H1 (cell line): ENCODE measurements at regions not wholly inside any gene's neighbourhood (a gene's known extent, or its start where the extent isn't known, plus 50 kb on each side); places are given as distances from the start of the nearest gene placed in this dataset.

ENCODE experiments used
- CTCF ChIA-PET: fragments of 300-600 bp; sonication (Branson Sonifier 250); formaldehyde crosslinking; loops from one replicate; lab custom pipeline; 2021; ENCODE audit not compliant: partially characterized antibody; lab: Charles Lee
- POLR2A ChIA-PET: fragments of 300-600 bp; sonication (Branson Sonifier 250); formaldehyde crosslinking; loops from one replicate; lab custom pipeline; 2021; ENCODE audit warnings: inconsistent platforms; ENCODE audit not compliant: partially characterized antibody; lab: Charles Lee
- DNase-seq, 2 experiments: peaks; one replicate each; pipeline versions ENCODE4 v3.0.0 to v3.0.0-alpha.2; 2010 to 2022; ENCODE audit warnings: low spot score in 2 of 2, low read depth in 1 of 2, mixed read lengths in 1 of 2
- FAIRE-seq: peaks from 2 replicates; lab custom pipeline; 2011; peaks lifted over from hg19 to GRCh38; lab: Jason Lieb, UNC
- H2AFZ ChIP-seq: 2 replicates; pipeline ENCODE4 v1.8.1; 2012; ENCODE audit warnings: low read length, inconsistent platforms
- H2AK5ac ChIP-seq: 2 replicates; pipeline ENCODE4 v1.6.1; 2013; ENCODE audit warnings: low read depth, low read length
- H2BK120ac ChIP-seq: replicated peaks from 2 replicates; pipeline ENCODE3; 2013; ENCODE audit warnings: low read depth, low read length, inconsistent platforms
- H2BK12ac ChIP-seq: 2 replicates; pipeline ENCODE4 v1.6.1; 2013; ENCODE audit warnings: low read depth, low read length
- H2BK15ac ChIP-seq: 2 replicates; pipeline ENCODE4 v1.6.1; 2013; ENCODE audit warnings: low read length
- H2BK20ac ChIP-seq: 2 replicates; pipeline ENCODE4 v1.6.1; 2013; ENCODE audit warnings: low read length
- H2BK5ac ChIP-seq: 2 replicates; pipeline ENCODE4 v1.6.1; 2013; ENCODE audit warnings: low read depth, low read length
- H3K14ac ChIP-seq: 2 replicates; pipeline ENCODE4 v1.6.1; 2013; ENCODE audit warnings: inconsistent platforms; ENCODE audit not compliant: insufficient read length
- H3K18ac ChIP-seq: 2 replicates; pipeline ENCODE4 v1.6.1; 2013; ENCODE audit warnings: low read length; ENCODE audit errors: extremely low read depth
- H3K23ac ChIP-seq: 2 replicates; pipeline ENCODE4 v1.6.1; 2013; ENCODE audit warnings: inconsistent platforms; ENCODE audit not compliant: insufficient read length
- H3K23me2 ChIP-seq: 2 replicates; pipeline ENCODE4 v1.6.1; 2013; ENCODE audit warnings: low read depth, low read length
- H3K27ac ChIP-seq: 2 replicates; pipeline ENCODE4 v1.6.1; 2011; ENCODE audit warnings: low read depth, low read length, inconsistent platforms
- H3K27me3 ChIP-seq, 4 experiments: replicated peaks in 1 of 4; 1 replicate in 1 of 4; 2 replicates in 3 of 4; pipeline versions ENCODE4 v1.6.1 to v1.8.1; 2011 to 2013; ENCODE audit warnings: low read length in 3 of 4, mild to moderate bottlenecking in 3 of 4, inconsistent platforms in 2 of 4, mixed read lengths in 2 of 4, moderate library complexity in 1 of 4; ENCODE audit not compliant: control insufficient read depth in 3 of 4, insufficient read depth in 3 of 4; ENCODE audit errors: extremely low read depth in 1 of 4
- H3K36me3 ChIP-seq, 4 experiments: 2 replicates each; pipeline versions ENCODE4 v1.6.1 to v1.8.1; 2011 to 2013; ENCODE audit warnings: mild to moderate bottlenecking in 4 of 4, low read length in 3 of 4, moderate library complexity in 2 of 4, control low read depth in 1 of 4, inconsistent platforms in 1 of 4; ENCODE audit not compliant: insufficient read depth in 4 of 4, control insufficient read depth in 2 of 4
- H3K4ac ChIP-seq: replicated peaks from 2 replicates; pipeline ENCODE3; 2013; ENCODE audit warnings: low read length, low read depth, mixed read lengths, inconsistent platforms; ENCODE audit not compliant: insufficient read length
- H3K4me1 ChIP-seq, 4 experiments: replicated peaks in 1 of 4; 1 replicate in 1 of 4; 2 replicates in 3 of 4; pipeline versions ENCODE4 v1.6.1 to v1.8.1; 2011 to 2013; ENCODE audit warnings: low read length in 3 of 4, inconsistent platforms in 2 of 4, mixed read lengths in 1 of 4; ENCODE audit not compliant: insufficient read depth in 4 of 4, control insufficient read depth in 3 of 4
- H3K4me2 ChIP-seq, 2 experiments: 2 replicates each; pipeline versions ENCODE4 v1.6.1 to v1.8.1; 2011 to 2013; ENCODE audit warnings: low read depth in 2 of 2, low read length in 2 of 2, control low read depth in 1 of 2, inconsistent platforms in 1 of 2, mild to moderate bottlenecking in 1 of 2; ENCODE audit not compliant: insufficient read depth in 1 of 2
- H3K4me3 ChIP-seq, 4 experiments: fragments of 200-600, 300-600 bp in 1 of 4; sonication (generic), shearing (Covaris generic), sonication (Bioruptor Twin) in 1 of 4; 2 replicates each; pipeline versions ENCODE4 v1.5.1 to v1.8.1; 2011 to 2016; ENCODE audit warnings: low read length in 4 of 4, low read depth in 3 of 4, control low read depth in 2 of 4, inconsistent platforms in 2 of 4, mild to moderate bottlenecking in 2 of 4, mixed read lengths in 1 of 4, moderate library complexity in 1 of 4; ENCODE audit not compliant: insufficient read depth in 2 of 4; ENCODE audit errors: extremely low read depth in 1 of 4
- H3K56ac ChIP-seq: replicated peaks from 2 replicates; pipeline ENCODE3; 2013; ENCODE audit warnings: low read depth, mild to moderate bottlenecking, mixed read lengths, low read length, inconsistent platforms; ENCODE audit not compliant: insufficient read length
- H3K79me1 ChIP-seq: 2 replicates; pipeline ENCODE4 v1.6.1; 2013; ENCODE audit warnings: low read depth, low read length, control low read depth
- H3K79me2 ChIP-seq, 2 experiments: 2 replicates each; pipeline versions ENCODE4 v1.6.1 to v1.8.1; 2012 to 2013; ENCODE audit warnings: low read length in 2 of 2, mild to moderate bottlenecking in 2 of 2, inconsistent platforms in 1 of 2; ENCODE audit not compliant: insufficient read depth in 2 of 2, control insufficient read depth in 1 of 2
- H3K9ac ChIP-seq, 4 experiments: replicated peaks in 1 of 4; 1 replicate in 1 of 4; 2 replicates in 3 of 4; pipeline versions ENCODE4 v1.6.1 to v1.8.1; 2011 to 2013; ENCODE audit warnings: low read depth in 3 of 4, low read length in 3 of 4, control low read depth in 2 of 4, mild to moderate bottlenecking in 2 of 4, moderate library complexity in 2 of 4, inconsistent platforms in 1 of 4; ENCODE audit errors: extremely low read depth in 1 of 4
- H3K9me3 ChIP-seq, 2 experiments: 2 replicates each; pipeline versions ENCODE4 v1.6.1 to v1.8.1; 2012 to 2013; ENCODE audit warnings: mild to moderate bottlenecking in 2 of 2, moderate library complexity in 2 of 2, control low read depth in 1 of 2, inconsistent platforms in 1 of 2, low read depth in 1 of 2, low read length in 1 of 2, mixed read lengths in 1 of 2; ENCODE audit not compliant: insufficient read depth in 2 of 2
- H4K20me1 ChIP-seq, 2 experiments: replicated peaks in 1 of 2; 2 replicates each; pipeline versions ENCODE3 to v1.8.1; 2011 to 2013; ENCODE audit warnings: inconsistent platforms in 2 of 2, low read length in 2 of 2, mild to moderate bottlenecking in 1 of 2; ENCODE audit not compliant: insufficient read depth in 2 of 2, control insufficient read depth in 1 of 2
- H4K5ac ChIP-seq: 2 replicates; pipeline ENCODE4 v1.6.1; 2013; ENCODE audit warnings: low read length, low read depth, mixed read lengths, inconsistent platforms; ENCODE audit not compliant: insufficient read length
- H4K8ac ChIP-seq: 2 replicates; pipeline ENCODE4 v1.8.0; 2013; ENCODE audit warnings: mild to moderate bottlenecking, moderate library complexity, low read length, inconsistent platforms; ENCODE audit not compliant: insufficient read depth; ENCODE audit errors: extremely low read depth
- H4K91ac ChIP-seq: replicated peaks from 2 replicates; pipeline ENCODE3; 2013; ENCODE audit warnings: low read length, mixed read lengths, inconsistent platforms; ENCODE audit not compliant: insufficient read length
- CHD2 ChIP-seq: IDR thresholded peaks from 2 replicates; pipeline ENCODE4 v1.6.1; 2012; ENCODE audit warnings: low read length, improper control_type of control experiment
- KDM1A ChIP-seq: fragments of 200-600, 300-600 bp; sonication (generic); IDR thresholded peaks from 2 replicates; pipeline ENCODE4 v1.7.1; 2016; ENCODE audit warnings: mild to moderate bottlenecking, low read length, borderline replicate concordance
- MAFK ChIP-seq: IDR thresholded peaks from 2 replicates; pipeline ENCODE4 v1.6.1; 2012; ENCODE audit warnings: low read depth, mild to moderate bottlenecking, improper control_type of control experiment, low read length
- MAX ChIP-seq: IDR thresholded peaks from 2 replicates; pipeline ENCODE4 v1.6.1; 2012; ENCODE audit warnings: inconsistent platforms
- TAF7 ChIP-seq: optimal IDR thresholded peaks from 2 replicates; pipeline ENCODE3; 2011; ENCODE audit warnings: low read depth, mild to moderate bottlenecking, inconsistent platforms, low read length, moderate library complexity, borderline replicate concordance
- WGBS, 2 experiments: shearing (Covaris generic) in 1 of 2; methylation state at CpG; one replicate each; pipeline versions ENCODE4 v1.1.6 to v1.1.7; 2013 to 2015; ENCODE audit warnings: low lambda C conversion rate in 2 of 2, mixed read lengths in 2 of 2, inconsistent platforms in 1 of 2, low coverage in 1 of 2, missing lambda C conversion rate in 1 of 2; ENCODE audit not compliant: insufficient replicate concordance in 2 of 2, insufficient coverage in 1 of 2, insufficient read length in 1 of 2; ENCODE audit errors: extremely low coverage in 1 of 2, missing lambda C conversion rate in 1 of 2; 5-methylcytosine and 5-hydroxymethylcytosine counted together

- POLR2A ChIA-PET, result no interaction called here
- no peaks in the 10 kb centered on the region for H3K79me2 ChIP-seq
- no peaks in the 10 kb centered on the region; a peak in 3 of 7 replicates for H3K4me1 ChIP-seq
- no peak overlapping the region for H4K8ac ChIP-seq
- no peak overlapping the region for H2AFZ ChIP-seq
- WGBS, 2 experiments, result 90% methylated on average over 1 of the region's 1 CpG; no CpG with 5 or more reads in 1 of the 2 experiments
- CTCF ChIA-PET, result interaction anchor here (0.6 to 1.5 kb wide), 4 partner anchors 8 to 558 kb away, joined by 3 read pairs; no protein-coding TSS in a partner anchor
- H2BK120ac ChIP-seq, result no peak overlapping the region
- H3K4me2 ChIP-seq, result no peak overlapping the region
- peaks cover 7% of the 10 kb centered on the region for H3K23me2 ChIP-seq
- H2AK5ac ChIP-seq, result no peak overlapping the region
- no peak overlapping the region for H3K23ac ChIP-seq
- TF ChIP-seq MAX (no peak), CHD2 (no peak), TAF7 (no peak), KDM1A (no peak), MAFK (no peak)
- H3K9ac ChIP-seq, result no peak overlapping the region
- H3K14ac ChIP-seq, result no peak overlapping the region
- DNase-seq (no peak), FAIRE-seq (no peak)
- H2BK20ac ChIP-seq, result no peak overlapping the region
- H3K79me1 ChIP-seq, result no peaks in the 10 kb centered on the region
- no peak overlapping the region for H3K18ac ChIP-seq
- no peak overlapping the region for H3K56ac ChIP-seq
- H4K20me1 ChIP-seq, result no peaks in the 10 kb centered on the region
- no peak overlapping the region for H3K4me3 ChIP-seq
- H2BK5ac ChIP-seq, result no peak overlapping the region
- H3K4ac ChIP-seq, result no peak overlapping the region
- H3K27me3 ChIP-seq, result peaks cover 1 to 14% (median 8%) of the 10 kb centered on the region in 4 experiments; a peak in 6 of 7 replicates
- H3K27ac ChIP-seq, result no peak overlapping the region
- no peak overlapping the region for H4K5ac ChIP-seq
- H2BK15ac ChIP-seq, result no peak overlapping the region
- no peaks in the 10 kb centered on the region for H3K36me3 ChIP-seq
- no peak overlapping the region for H4K91ac ChIP-seq
- H3K9me3 ChIP-seq, result no peaks in the 10 kb centered on the region
- H2BK12ac ChIP-seq, result no peak overlapping the region
These were observed 68.1 kb downstream of the EN1 start for GRCh38 chr2:118779362-118779761.
